HL-60 (cell line): ENCODE measurements at regions not wholly inside any gene's neighbourhood (a gene's known extent, or its start where the extent isn't known, plus 50 kb on each side); places are given as distances from the start of the nearest gene placed in this dataset.
A peak's percentile ranks its signal among the peaks of the same experiment; 100 is the strongest.

Experiments used
- DNase-seq, 2 experiments: peaks; one replicate each; pipeline ENCODE4 v3.0.0-alpha.2; 2010 to 2020; ENCODE audit warnings: low read depth in 1 of 2, low spot score in 1 of 2
- H3K27ac ChIP-seq: fragments of 250-450 bp; sonication (Bioruptor Pico); replicated peaks from 2 replicates; pipeline ENCODE4 v1.5.1; 2020; ENCODE audit warnings: mild to moderate bottlenecking, moderate library complexity
- H3K27me3 ChIP-seq: fragments of 250-450 bp; sonication (Bioruptor Pico); 2 replicates; pipeline ENCODE4 v1.5.1; 2021; ENCODE audit warnings: mild to moderate bottlenecking, moderate library complexity; ENCODE audit not compliant: insufficient read depth, poor library complexity, severe bottlenecking
- H3K4me3 ChIP-seq: replicated peaks from 2 replicates; pipeline ENCODE4 v1.5.1; 2011; ENCODE audit warnings: mild to moderate bottlenecking, control low read depth, low read length; ENCODE audit not compliant: insufficient read depth
- GABPA ChIP-seq: IDR thresholded peaks from 2 replicates; pipeline ENCODE4 v1.6.1; 2012; ENCODE audit warnings: low read depth
- POLR2AphosphoS5 ChIP-seq: IDR thresholded peaks from 2 replicates; pipeline ENCODE4 v1.6.1; 2012; ENCODE audit warnings: low read depth
- REST ChIP-seq: IDR thresholded peaks from 2 replicates; pipeline ENCODE4 v1.6.1; 2012; ENCODE audit warnings: low read depth; ENCODE audit not compliant: insufficient replicate concordance
- SPI1 ChIP-seq: IDR thresholded peaks from 2 replicates; pipeline ENCODE4 v1.6.1; 2012; ENCODE audit warnings: low read depth, mild to moderate bottlenecking, borderline replicate concordance
- TF ChIP-seq, protein P1 (sequence below): IDR thresholded peaks from one replicate; pipeline ENCODE4 v1.5.1; 2011; ENCODE audit warnings: low read length, control low read depth, inconsistent platforms; ENCODE audit not compliant: insufficient read depth

DNA sequence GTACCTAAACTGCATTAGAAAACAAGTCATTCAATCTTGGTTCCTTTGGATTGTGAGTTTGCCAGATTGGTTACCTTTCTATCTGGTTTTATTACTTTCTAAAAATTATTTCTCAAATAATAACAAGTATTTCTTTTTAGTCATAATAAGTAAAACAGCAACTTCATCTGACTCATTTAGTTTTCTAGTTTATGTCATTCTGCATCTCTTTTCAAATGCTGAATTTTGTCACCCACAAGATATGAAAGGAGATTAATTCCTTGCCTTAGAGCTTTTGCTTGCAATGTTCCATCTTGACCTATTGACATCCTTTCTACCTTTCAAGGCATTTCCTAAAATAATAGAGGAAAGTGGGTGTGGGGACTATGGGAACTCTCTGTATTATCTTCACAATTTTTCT, 253.6 kb upstream of the PEX5L start:
- DNase-seq, result no peak
- no peaks in the 10 kb centered on the region for H3K27me3 ChIP-seq
- no peak overlapping the region for H3K4me3 ChIP-seq
- TF ChIP-seq REST (no peak), GABPA (no peak), POLR2AphosphoS5 (no peak), SPI1 (no peak)
- TF ChIP-seq, protein P1, sequence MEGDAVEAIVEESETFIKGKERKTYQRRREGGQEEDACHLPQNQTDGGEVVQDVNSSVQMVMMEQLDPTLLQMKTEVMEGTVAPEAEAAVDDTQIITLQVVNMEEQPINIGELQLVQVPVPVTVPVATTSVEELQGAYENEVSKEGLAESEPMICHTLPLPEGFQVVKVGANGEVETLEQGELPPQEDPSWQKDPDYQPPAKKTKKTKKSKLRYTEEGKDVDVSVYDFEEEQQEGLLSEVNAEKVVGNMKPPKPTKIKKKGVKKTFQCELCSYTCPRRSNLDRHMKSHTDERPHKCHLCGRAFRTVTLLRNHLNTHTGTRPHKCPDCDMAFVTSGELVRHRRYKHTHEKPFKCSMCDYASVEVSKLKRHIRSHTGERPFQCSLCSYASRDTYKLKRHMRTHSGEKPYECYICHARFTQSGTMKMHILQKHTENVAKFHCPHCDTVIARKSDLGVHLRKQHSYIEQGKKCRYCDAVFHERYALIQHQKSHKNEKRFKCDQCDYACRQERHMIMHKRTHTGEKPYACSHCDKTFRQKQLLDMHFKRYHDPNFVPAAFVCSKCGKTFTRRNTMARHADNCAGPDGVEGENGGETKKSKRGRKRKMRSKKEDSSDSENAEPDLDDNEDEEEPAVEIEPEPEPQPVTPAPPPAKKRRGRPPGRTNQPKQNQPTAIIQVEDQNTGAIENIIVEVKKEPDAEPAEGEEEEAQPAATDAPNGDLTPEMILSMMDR, result no peak
- no peak overlapping the region for H3K27ac ChIP-seq

- Histone ChIP-seq H3K27me3 (no peaks in the 10 kb centered on the region), H3K4me3 (no peak overlapping the region), H3K27ac (no peak overlapping the region)
- peak; percentile 22 to 25 for DNase-seq
- no peak for TF ChIP-seq REST
- peak; percentile 70; the same call in 1 of the 2 replicates for TF ChIP-seq SPI1
These were observed 257.7 kb upstream of the PEX5L start for GRCh38 chr3:180294282-180295027.

DNA sequence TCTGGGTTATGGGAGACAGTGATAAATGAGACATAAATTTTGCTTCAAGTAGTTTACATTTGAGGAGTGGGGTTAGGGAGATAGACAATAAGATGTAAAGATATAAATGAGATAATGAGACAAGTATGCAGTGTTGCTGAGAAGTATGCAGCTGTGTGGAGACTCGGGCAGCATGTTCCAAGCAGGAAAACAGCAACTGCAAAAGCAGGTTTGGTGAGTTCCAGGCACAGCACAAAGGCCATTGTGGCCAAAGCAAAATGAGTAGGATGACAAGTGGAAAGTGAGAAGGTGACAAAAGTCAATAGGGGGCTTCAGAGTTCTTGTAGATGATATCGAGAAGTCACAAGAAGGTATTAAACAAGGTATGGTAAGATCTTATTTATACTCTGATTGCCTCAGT, 259.1 kb upstream of the PEX5L start:
- no peak for DNase-seq
- no peak overlapping the region for H3K4me3 ChIP-seq
- H3K27me3 ChIP-seq, result no peaks in the 10 kb centered on the region
- no peak overlapping the region for H3K27ac ChIP-seq
- TF ChIP-seq REST (no peak), POLR2AphosphoS5 (no peak), SPI1 (no peak), GABPA (no peak)
- TF ChIP-seq, protein P1, result no peak
